NCI-H748 (cell line): ENCODE measurements at regions not wholly inside any gene's neighbourhood (a gene's known extent, or its start where the extent isn't known, plus 50 kb on each side); places are given as distances from the start of the nearest gene placed in this dataset.

Source experiments
- DNase-seq: peaks from one replicate; lab custom pipeline; 2025; ENCODE audit not compliant: unreplicated experiment; lab: John Stamatoyannopoulos, UW

DNA sequence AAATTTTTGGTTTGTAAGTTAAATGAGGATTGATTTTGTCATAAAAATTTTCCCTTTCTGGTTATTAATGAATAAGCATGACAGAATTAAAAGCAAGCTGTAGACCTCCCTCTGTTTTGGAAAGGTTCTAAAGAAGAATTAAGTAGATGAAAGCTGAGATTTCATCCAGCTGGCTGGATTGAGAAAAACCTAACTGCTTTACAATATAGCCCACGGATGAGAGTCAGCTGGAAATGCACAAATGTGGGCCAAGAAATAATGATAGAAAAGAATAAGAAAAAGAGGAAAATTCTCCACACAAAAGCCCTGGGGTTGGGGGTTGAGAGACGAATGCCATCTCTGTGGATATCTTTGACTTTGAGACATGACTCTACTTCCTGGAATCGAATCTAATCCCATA lies 631.6 kb downstream of the HDGFL1 start:
- no peak for DNase-seq

DNA sequence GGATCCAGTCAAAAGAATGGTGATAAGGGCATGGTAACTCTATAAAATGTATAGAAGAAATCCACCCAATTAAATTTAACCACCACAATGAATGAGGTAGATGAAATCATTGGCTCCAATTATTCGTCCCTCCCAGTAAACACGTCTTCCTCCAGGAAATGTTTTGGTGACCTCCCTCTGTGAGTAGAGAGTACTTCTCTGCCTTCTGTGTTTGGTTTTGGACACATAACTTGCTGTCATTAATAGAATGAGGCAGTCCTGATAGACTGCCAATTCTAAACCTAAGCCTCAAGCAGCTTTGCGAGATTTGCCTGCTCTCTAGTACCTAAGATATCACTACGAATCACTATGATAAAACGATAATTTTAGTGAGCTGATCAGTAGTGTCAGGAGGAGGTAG lies 632.8 kb downstream of the HDGFL1 start:
- peak; percentile 48 for DNase-seq

DNA sequence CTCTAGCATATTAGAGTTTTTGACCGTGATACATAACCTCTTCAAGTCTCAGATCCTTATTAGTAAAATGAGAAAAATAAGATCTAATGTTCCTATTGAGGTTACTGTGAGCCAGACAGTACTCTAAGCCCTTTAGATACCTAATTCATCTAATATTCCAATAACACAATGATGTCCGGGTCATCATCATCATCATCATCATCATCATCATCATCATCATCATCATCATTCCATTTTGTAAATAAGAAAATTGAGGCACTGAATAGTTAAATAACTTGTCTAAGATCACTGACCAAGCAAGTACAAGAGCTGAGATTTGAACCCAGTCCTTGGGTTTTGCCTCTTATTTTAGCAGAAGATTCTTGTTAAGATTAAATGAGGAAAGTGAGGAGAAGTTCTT lies 643.0 kb downstream of the HDGFL1 start:
- no peak for DNase-seq

DNA sequence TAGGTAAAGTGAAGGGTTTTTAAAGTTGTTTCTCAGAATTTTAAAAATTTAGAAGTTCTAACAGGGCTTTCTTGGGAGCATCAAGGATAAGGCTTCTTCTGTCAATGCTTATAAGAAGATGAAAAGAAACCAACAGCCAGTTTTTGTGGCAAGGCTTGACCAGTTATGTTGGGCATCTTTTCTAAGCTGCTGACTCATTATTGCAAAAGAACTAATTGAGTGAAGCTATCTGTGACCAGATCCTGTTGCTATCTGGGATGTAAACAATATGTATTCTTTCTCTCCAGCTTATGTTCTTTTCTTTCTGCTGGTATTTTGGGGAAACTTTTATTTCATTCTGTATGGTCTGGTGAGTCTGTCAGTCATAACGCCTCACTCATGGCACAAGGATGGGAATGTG lies 643.8 kb downstream of the HDGFL1 start:
- DNase-seq = no peak

DNA sequence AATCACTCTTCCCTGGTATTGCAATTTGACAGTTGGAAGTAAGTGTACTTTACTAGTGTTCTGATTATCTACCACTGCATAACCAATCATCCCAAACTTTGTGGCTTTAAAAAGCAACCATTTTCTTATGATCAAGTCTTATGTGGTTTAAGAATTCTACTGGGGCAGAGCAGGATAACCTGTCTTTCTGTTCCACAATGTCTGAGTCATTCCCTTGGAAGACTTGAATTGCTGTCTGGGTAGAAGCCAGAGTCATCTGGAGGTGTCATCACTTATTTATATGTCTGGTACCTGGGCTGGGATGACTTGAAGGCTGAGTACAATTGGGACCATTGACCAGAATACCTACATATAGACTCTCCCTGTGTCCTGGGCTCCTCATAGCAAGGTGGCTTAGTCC lies 644.3 kb downstream of the HDGFL1 start:
- no peak for DNase-seq

DNA sequence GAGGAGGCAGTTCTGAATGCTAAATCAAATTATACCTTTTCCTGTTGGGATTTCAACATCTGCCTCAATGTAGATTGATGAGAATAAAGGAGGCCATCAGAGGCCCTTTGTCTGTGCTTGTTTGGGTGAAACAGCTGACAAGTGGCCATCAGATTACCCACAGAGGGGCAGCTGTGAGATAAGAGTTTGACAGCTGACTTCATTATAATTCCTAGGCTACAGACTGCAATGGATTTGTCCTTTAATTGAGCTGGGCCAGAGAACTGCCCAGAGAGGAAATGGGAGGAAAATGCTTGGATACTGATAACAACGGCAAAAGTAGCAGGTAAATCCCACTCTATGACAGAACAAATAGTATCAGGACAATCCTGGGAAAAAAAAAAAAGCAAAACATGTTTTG lies 649.4 kb downstream of the HDGFL1 start:
- peak; percentile 98 for DNase-seq

DNA sequence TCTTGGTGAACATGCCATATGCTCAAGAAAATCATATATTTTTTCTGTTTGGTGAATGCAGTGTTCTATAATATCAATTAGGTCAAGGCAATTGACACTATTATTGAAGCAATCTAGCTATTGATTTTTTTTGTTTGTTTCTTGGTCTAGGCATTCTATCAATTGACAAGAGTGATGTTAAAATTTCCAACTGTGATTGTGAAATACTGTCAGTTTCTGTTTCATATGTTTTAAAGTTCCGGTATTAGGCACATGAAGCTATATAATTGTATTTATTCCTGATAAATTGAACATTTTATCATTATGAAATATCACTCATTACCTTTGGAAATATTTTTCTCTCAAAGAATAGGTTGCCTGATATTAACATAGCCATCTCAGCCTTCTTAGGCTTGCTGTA lies 653.4 kb downstream of the HDGFL1 start:
- no peak for DNase-seq

DNA sequence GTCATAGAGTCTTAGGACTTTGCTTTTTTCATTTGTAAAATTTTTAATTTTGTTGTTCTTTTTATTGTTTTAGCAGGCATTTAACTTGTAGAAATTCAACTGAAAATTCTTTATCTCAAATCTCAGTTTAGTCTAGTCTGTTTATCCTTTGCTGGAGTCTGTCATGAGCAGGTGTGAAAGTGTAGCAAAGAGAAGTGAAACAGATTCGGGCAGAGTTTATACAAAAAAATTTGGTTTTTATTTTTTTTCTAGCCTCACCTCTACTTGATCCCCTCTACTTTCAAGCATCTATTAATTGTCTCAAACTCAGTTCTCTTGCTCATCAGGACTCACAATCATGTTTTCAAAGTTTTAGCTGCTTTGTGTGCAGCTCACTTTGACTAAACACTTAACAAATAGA lies 655.2 kb downstream of the HDGFL1 start:
- DNase-seq = no peak

DNA sequence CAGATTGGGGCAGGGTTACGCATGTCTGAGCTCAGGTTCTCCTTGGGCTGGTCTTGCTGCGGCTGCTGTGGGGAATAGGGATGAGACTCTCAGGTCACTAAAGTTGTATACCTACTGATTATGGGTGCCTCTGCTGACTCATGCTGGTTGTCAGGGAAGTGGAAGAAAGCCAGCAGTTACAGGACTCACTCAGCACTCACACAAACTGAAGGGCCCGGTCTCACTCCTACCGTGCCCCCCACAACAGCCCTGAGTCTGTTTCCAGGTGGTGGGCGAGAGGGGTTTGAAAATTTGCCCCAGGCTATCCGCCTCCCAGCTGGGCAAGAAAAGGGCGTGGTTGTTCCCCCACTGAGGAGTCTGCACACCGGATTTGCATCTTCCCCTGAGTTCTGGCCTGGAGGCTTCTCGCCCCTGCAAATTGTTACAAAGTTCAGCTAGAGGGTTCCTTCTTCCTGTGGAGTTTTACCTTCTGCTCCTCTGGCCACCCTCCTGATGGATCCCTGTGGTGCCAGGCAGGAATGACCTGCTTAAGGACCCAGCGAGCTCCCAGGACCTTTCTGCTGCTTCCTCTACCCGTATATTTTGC lies 659.2 kb downstream of the HDGFL1 start:
- no peak for DNase-seq

DNA sequence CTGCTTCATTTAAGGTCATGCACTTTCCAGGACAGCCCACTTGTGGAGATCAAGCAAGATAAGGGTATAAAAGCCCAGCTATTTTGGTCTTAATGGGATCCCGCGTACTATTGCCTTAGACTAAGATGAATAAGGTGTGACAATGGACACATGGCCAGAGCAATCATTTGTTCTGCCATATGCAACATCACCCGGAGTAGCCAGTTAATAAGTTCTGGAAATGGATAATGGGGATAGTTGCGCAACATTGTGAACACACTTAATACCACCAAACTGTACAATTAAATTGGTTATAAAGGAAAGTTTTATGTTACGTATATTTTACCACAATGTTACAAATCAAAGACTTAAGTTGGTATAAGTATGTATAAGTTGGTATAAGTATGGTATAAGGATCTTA lies 674.5 kb downstream of the HDGFL1 start:
- no peak for DNase-seq

DNA sequence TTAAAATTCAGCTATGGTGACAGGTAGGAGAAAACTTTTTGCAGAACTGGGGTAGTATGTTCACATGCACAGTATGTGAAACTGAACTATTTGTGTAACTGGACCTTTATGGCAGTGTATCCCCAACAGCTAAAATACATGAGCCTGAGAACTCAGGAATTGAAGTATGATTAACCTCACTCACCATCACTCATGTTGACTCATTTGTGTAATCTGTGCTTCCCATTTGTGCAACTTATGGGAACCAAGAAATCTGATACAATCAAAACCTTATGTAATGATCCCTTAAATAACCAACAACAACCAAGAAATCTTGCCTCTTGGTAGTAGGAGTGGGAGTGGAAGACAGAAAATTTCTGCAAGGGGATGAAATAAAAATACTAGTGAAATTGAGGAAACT lies 674.9 kb downstream of the HDGFL1 start:
- no peak for DNase-seq

DNA sequence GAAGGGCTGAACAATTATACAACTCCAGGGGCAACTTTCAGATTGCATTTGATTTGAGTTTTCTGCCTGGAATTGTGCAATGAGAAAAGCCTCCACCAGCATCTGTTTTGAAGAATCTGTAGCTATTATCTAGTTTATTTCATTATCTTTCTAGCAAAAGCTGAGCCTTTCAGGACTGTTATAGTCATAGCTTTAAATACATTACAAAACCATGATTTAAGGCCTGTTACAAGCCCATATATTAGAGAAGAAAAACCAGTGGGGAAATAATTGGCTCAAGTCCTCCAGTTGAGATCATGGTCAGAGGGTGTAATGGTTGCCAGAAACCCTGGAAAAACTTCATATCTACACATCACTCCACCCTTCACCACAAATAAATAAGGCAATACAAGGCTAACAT lies 676.2 kb downstream of the HDGFL1 start:
- DNase-seq = no peak

DNA sequence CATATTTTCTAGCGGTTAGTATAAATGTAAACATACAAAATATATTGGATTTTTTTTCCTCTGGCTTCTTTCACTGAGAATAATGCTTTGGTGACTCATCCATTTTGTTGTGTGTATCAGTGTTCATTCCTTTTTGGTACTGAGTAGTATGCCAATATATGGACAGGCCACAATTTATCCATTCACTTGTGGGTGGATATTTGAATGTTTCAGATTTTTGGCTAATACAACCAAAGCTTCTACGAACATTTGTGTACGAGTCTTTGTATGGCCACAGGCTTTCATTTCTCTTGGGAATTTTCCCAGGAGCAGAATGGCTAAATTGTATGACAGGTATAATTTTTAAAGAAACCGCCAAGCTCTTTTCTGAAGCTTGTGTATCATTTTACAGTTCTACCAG lies 677.5 kb downstream of the HDGFL1 start:
- DNase-seq = no peak

DNA sequence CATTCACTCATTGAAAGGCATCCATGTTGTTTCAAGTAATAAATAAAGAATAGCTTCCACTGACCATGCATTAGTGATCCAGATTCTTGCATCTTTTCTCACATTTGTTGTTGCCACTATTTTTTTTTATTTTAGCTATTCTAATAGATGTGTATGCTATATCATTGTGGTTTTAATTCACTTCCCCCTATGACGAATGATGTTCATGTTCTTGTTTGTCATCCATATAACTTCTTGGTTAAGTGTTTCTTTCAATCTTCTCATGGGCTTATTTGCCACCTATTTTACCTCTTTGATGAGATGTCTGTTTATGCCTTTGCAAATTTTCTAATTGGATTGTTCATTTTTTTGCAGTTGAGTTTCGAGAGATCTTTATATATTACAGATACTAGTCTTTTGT lies 681.2 kb downstream of the HDGFL1 start:
- no peak for DNase-seq

DNA sequence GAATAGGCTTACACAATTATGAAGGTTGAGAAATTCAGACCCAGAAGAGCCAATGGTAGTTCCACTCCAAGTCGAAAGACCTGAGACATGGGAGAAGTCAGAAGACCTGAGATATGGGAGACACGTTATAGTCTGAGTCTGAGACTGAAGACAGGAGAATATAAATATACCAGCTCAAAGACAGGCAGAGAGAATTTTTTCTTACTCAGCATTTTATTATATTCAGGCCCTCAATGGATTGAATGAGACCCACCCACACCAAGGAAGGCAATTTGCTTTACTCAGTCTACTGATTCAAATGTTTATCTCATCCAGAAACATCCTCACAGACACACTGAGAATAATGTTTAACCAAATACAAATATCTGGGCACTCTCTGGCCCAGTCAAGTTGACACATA lies 693.5 kb downstream of the HDGFL1 start:
- no peak for DNase-seq

DNA sequence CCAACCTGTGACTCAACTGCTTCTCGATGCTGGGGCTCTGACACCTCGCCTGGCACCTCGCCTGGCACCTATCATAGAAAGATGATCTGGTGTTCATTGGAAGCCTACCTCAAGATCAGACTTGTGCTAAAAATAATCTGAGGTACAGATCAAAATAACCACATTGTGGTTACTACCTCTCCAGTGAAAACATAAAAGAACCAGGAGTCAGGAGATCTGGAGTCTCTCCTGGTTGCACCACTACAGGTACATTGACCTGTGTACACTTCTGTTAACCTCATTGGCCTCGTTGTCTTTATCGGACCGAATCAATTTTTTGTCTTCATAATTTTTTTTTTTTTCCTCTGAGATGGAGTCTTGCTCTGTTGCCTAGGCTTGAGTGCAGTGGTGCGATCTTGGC lies 695.9 kb downstream of the HDGFL1 start:
- no peak for DNase-seq

DNA sequence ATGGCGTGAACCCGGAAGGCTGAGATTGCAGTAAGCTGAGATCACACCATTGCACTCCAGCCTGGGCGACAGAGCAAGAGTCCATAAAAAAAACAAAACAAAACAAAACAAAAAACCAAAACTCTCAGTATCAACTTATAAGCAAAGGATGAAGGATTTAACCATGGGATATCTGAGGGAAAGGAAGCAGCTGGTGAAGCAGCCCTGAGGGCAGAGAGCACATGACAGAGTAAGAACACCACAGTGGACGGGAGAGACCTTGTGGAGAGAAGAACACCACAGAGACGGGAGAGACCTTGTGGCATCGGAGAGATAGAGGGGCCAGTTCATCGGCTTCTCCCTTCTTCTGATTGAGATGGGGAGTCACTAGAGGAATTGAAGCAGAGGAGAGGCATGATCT lies 697.2 kb downstream of the HDGFL1 start:
- no peak for DNase-seq

DNA sequence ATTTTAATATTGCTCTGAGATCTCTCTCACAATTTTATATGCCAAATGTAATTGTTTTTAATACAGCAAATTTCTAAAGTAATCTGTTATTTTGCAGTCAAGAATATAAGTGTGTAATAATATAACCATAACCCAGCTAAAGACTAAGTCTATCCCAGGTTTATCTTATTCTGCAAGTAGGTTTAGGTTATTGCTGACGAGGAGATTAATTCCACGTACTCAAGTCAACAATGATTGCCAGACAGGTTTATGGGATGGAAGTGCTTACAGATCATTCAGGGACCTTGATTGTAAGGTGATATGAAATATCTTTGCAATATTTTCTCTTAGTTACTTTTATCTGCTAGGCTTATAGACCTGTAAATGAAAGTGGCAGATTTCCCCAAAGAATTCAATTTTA lies 698.3 kb downstream of the HDGFL1 start:
- DNase-seq = no peak

DNA sequence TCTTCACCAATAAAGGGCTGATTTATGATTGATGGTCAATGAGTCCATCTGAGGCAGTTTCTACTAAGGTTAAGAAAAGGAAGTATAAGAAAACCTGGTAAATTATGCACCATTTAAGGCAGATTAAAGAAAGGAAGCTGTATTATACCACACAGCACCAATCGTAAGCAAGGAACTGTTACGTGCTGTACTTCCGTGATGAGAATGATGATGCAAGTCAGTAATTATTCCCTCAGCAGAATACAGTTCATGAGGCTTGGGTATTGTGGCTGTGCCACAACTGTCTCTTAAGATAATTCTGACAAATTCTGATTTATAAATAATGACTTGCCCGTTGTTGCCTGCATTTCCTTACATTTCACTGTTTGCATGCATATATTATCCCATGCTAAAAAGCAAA lies 699.0 kb downstream of the HDGFL1 start:
- DNase-seq = no peak

DNA sequence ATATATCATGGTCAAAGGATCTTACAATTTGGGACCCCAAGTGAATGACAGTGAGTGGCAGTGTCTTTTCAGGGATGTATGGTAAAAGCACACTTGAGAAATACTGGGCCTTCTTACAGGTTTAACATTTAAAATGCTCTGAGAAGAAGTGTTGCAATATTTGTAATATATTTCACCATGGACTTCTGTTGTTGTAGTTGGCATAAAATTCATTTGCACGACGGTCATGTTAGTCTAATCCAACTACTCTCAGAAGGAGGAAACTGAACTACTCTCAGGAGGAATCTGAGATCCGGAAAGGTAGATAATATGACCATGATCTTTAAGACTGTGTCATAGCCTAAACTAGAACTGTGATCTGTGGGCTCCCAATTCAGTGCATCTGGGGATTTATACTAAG lies 700.1 kb downstream of the HDGFL1 start:
- DNase-seq = no peak

DNA sequence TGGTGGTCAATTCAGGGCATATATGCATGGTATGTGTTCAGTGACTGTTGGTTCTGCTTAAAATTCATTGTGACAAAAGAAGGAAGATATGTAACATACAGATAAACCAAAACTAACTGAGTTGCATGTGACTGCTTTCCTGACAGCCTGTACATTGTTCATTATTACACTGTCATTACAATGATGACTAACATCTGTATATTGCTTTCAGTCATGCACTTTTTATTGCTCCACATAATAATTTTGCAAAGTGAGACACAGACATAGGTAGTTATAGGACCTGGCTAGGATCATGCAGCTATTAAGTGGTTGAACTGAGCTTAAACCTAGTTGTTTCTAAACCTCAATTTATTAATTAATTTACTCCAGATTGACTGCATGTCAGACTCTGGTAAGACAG lies 703.2 kb downstream of the HDGFL1 start:
- no peak for DNase-seq

DNA sequence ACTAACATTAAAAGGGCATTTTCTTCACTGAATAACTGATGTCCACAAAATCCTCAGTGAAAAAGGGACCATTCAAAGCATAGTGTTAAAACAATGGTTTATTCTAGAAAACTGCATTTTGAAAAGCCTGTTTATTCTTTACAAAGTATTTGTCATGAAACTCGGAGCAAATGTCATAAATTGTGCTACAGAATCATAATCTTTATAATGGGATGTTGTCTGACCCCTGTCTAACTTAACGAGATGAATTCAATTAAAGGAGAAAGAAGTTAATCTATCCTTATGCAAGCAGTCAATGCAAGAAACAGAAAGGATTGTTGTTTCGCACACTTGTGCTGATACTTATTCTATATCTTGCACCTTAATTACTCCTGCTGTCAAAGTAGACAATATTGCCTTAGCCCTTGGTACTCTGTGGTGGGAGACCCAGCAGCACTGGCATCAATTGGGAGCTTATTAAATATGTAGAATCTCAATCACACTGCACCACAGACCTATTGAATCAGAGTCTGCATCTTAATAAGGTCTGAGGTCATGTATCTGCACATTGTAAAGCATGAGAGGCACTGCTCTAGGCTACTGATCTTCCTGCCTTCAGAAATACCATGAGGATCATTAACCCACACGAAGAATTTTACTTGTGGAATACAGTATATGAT lies 708.3 kb downstream of the HDGFL1 start:
- no peak for DNase-seq

DNA sequence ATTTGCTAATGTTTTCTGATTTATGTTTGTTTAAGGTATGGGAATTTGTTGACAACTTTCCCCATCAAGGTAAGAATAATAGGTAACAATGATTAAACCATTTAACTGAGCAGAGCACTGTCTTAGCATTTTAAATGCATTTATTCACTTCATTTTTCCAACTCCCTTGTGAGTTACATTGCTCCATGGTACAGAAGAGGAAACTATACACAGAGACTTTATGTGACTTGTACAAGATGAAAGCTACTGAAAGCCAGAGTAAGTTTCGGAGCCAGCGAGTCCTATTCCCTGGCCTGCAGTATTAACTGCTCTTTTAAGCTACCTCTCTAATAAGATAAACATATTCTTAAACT lies 708.8 kb downstream of the HDGFL1 start:
- DNase-seq = no peak
